ENCODE measurements at regions not wholly inside any gene's neighbourhood (a gene's known extent, or its start where the extent isn't known, plus 50 kb on each side); places are given as distances from the start of the nearest gene placed in this dataset.

- TF ChIP-seq CTCF (IDR thresholded peaks at IDR 0.05): no peak
- TF ChIP-seq POLR2A (IDR thresholded peaks at IDR 0.05): no peak
- no peak for TF ChIP-seq EP300 (IDR thresholded peaks at IDR 0.05)
- no peak for TF ChIP-seq POLR2AphosphoS5 (IDR thresholded peaks at IDR 0.05)
These were observed 71.1 kb upstream of the TMEM97 start for GRCh38 chr17:28247671-28248555.
